ENCODE measurements at regions not wholly inside any gene's neighbourhood (a gene's known extent, or its start where the extent isn't known, plus 50 kb on each side); places are given as distances from the start of the nearest gene placed in this dataset.

- TF ChIP-seq POLR2AphosphoS5 (IDR thresholded peaks at IDR 0.05; ENCODE audit: low read depth, low read length) = no peak
- no peak for TF ChIP-seq POLR2A (IDR thresholded peaks at IDR 0.05; ENCODE audit: low read depth, low read length)
- TF ChIP-seq SPI1 (IDR thresholded peaks at IDR 0.05; ENCODE audit: low read depth, low read length) = no peak
- TF ChIP-seq TAF1 (IDR thresholded peaks at IDR 0.05; ENCODE audit: low read depth, low read length) = no peak
Observed at GRCh38 chr1:17881761-17882160, 126.6 kb downstream of the ACTL8 start.
